Muscle layer of colon (tissue), 2 donors: ENCODE measurements at regions not wholly inside any gene's neighbourhood (a gene's known extent, or its start where the extent isn't known, plus 50 kb on each side); places are given as distances from the start of the nearest gene placed in this dataset.

Source experiments
- H3K27ac ChIP-seq: one replicate; pipeline ENCODE4 v1.7.0; 2013; ENCODE audit warnings: low read depth, mild to moderate bottlenecking, low read length, moderate library complexity
- H3K27me3 ChIP-seq, 2 donors: one replicate each; pipeline ENCODE4 v1.7.0; 2013; ENCODE audit warnings: low read length in 2 of 2, mild to moderate bottlenecking in 2 of 2; ENCODE audit not compliant: insufficient read depth in 2 of 2, control insufficient read depth in 1 of 2
- H3K36me3 ChIP-seq: one replicate; pipeline ENCODE4 v1.7.0; 2013; ENCODE audit warnings: mild to moderate bottlenecking, low read length; ENCODE audit not compliant: insufficient read depth
- H3K4me1 ChIP-seq: one replicate; pipeline ENCODE4 v1.7.0; 2013; ENCODE audit warnings: mild to moderate bottlenecking, low read length; ENCODE audit not compliant: insufficient read depth
- H3K4me3 ChIP-seq, 2 donors: one replicate each; pipeline ENCODE4 v1.7.0; 2013; ENCODE audit warnings: low read length in 2 of 2, low read depth in 1 of 2, mild to moderate bottlenecking in 1 of 2, moderate library complexity in 1 of 2
- H3K9ac ChIP-seq: one replicate; pipeline ENCODE4 v1.7.0; 2013; ENCODE audit warnings: low read length
- H3K9me3 ChIP-seq: one replicate; pipeline ENCODE4 v1.7.0; 2013; ENCODE audit warnings: mild to moderate bottlenecking, low read length
- donor health status: abdominal sarcoma.
- donor health status: Adenocarcinoma of cecum.

DNA sequence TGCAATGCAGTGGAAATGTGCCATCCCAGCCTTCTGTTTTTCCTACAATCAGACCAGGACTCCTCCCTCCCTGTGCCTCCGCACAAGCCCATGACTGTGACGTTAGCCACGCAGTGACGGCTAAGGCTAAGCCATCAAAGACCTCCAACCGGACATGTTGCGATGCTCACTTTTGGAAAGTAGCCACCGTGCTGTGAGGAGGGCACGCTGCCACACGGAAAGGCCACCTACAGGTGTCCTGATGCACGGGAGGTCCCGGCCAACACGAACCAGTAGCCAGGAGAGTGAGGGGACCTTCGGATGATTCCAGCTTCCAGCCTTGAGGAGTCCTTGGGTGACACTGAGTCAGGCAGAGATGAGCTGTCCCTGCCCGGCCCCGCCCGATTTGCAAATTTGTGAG, 53.9 kb downstream of the FOXL1 start:
- Histone ChIP-seq H3K36me3 (no peaks in the 10 kb centered on the region), H3K27me3 (no peaks in the 10 kb centered on the region), H3K4me1 (no peaks in the 10 kb centered on the region), H3K4me3 (no peak overlapping the region), H3K9ac (no peak overlapping the region), H3K27ac (no peak overlapping the region), H3K9me3 (no peaks in the 10 kb centered on the region)

GRCh38 chr16:86632944-86633343, 54.6 kb downstream of the FOXL1 start:
- no peaks in the 10 kb centered on the region for H3K36me3 ChIP-seq
- H3K27ac ChIP-seq: no peak overlapping the region
- no peak overlapping the region for H3K9ac ChIP-seq
- H3K9me3 ChIP-seq: no peaks in the 10 kb centered on the region
- H3K27me3 ChIP-seq: no peaks in the 10 kb centered on the region
- no peaks in the 10 kb centered on the region for H3K4me1 ChIP-seq
- H3K4me3 ChIP-seq: no peak overlapping the region

DNA sequence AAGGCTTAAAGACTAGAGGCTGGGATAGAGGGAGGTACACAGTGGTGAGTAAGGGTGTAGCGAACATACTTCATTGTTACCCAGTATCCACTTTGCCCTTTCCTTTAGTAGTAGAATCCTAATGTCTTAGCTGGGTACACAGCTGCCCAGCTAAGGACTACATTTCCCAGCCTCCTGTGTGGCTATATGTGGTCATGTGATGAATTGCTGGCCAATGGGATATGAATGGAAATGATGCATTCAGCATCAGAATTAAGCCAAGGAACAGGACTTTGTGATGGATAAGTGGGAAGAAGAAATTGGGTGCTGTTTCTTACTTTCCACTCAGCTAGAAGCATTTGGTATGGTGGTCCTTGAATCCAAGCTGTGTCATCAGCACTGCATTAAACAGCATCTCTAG, 55.9 kb downstream of the FOXL1 start:
- H3K4me1 ChIP-seq: no peaks in the 10 kb centered on the region
- no peak overlapping the region for H3K27ac ChIP-seq
- H3K9ac ChIP-seq: no peak overlapping the region
- no peaks in the 10 kb centered on the region for H3K9me3 ChIP-seq
- no peaks in the 10 kb centered on the region for H3K27me3 ChIP-seq
- no peak overlapping the region for H3K4me3 ChIP-seq
- no peaks in the 10 kb centered on the region for H3K36me3 ChIP-seq

GRCh38 chr16:86635176-86635876, 57.0 kb downstream of the FOXL1 start:
- no peak overlapping the region for H3K27ac ChIP-seq
- no peak overlapping the region for H3K4me3 ChIP-seq
- no peaks in the 10 kb centered on the region for H3K36me3 ChIP-seq
- no peaks in the 10 kb centered on the region for H3K9me3 ChIP-seq
- no peaks in the 10 kb centered on the region for H3K4me1 ChIP-seq
- no peaks in the 10 kb centered on the region for H3K27me3 ChIP-seq
- no peak overlapping the region for H3K9ac ChIP-seq

DNA sequence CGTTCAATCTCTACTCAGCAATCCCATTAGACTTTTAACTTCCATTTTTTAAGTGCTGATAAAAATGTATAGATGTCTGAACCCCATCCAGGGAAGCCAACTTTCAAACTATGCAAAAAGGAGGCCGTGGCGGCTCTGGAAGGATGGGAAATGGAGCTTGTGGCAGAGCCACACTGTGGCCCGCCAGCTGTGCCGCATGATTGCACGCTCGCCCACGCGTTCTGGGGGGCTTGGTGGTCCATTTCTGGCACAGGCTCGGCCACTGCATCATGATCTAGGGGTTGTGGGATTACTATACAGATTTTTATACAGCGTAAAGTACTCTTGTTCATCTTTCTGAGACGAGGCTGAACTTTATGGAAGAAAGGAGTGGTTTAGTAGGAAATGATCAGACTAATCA, 57.6 kb downstream of the FOXL1 start:
- no peaks in the 10 kb centered on the region for H3K27me3 ChIP-seq
- H3K9ac ChIP-seq: no peak overlapping the region
- H3K4me3 ChIP-seq: no peak overlapping the region
- no peaks in the 10 kb centered on the region for H3K36me3 ChIP-seq
- H3K4me1 ChIP-seq: no peaks in the 10 kb centered on the region
- no peak overlapping the region for H3K27ac ChIP-seq
- H3K9me3 ChIP-seq: no peaks in the 10 kb centered on the region

DNA sequence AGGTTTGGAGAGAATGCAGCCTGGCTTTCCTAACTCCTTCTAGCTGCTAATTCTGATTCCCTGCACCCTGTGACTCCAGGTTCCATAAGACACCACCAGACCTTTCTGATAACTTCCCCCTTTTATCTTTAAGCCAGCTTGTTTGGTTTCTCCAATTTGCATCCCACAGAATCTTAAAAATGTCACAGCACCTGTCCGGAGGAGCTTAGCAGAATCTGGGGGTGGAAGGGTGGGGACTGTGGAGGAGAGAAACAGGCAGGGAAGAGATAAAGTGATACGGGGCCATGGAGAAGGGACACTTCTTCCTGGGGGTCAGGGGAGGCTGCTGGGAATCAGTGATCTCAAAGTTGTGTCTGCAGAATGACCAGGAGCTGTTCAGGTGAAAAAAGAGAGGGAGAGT, 59.4 kb downstream of the FOXL1 start:
- Histone ChIP-seq H3K4me1 (no peaks in the 10 kb centered on the region), H3K4me3 (no peak overlapping the region), H3K9ac (no peak overlapping the region), H3K36me3 (no peaks in the 10 kb centered on the region), H3K9me3 (no peaks in the 10 kb centered on the region), H3K27ac (no peak overlapping the region), H3K27me3 (no peaks in the 10 kb centered on the region)

- H3K27me3 ChIP-seq: no peaks in the 10 kb centered on the region
These were observed 60.3 kb downstream of the FOXL1 start for GRCh38 chr16:86638642-86639041.

GRCh38 chr16:86639354-86639753, 61.0 kb downstream of the FOXL1 start:
- Histone ChIP-seq H3K27me3 (no peaks in the 10 kb centered on the region), H3K4me3 (no peak overlapping the region), H3K27ac (no peak overlapping the region), H3K9me3 (no peaks in the 10 kb centered on the region), H3K9ac (no peak overlapping the region), H3K4me1 (no peaks in the 10 kb centered on the region), H3K36me3 (no peaks in the 10 kb centered on the region)

More at GRCh38 chr16:86638642-86639041, 60.3 kb downstream of the FOXL1 start:
- Histone ChIP-seq H3K4me1 (no peaks in the 10 kb centered on the region), H3K9me3 (no peaks in the 10 kb centered on the region), H3K36me3 (no peaks in the 10 kb centered on the region), H3K27ac (no peak overlapping the region), H3K4me3 (no peak overlapping the region), H3K9ac (no peak overlapping the region)

DNA sequence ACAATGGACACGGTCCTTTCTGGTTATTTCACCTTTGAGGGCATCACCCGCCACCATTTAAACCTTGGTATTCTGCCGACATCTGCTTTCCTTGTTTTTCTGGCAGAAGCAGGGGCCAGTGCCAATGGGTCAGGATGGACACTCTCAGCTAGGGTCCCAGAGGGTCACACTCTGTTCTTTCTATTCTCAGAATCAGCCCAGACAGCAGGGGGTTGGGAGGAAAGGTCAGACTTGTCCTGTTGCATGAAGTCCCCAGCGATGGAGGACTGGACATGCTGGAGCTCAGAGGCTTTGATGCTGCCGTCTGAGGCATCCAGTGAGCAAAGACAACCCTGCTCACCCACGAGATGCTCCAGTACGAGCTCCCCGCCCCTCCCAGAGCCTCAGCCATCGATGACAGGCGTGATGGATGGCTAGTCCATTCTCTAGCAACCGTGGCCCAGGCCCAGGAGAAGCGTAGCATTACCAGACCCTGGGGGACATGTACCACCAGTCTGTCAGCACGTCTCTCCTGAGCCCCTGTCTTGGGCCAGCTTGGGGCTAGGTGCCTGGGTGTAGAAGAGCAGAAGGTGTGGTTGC, 62.0 kb downstream of the FOXL1 start:
- Histone ChIP-seq H3K27me3 (no peaks in the 10 kb centered on the region), H3K4me3 (no peak overlapping the region), H3K4me1 (no peaks in the 10 kb centered on the region), H3K9me3 (no peaks in the 10 kb centered on the region), H3K36me3 (no peaks in the 10 kb centered on the region), H3K27ac (no peak overlapping the region), H3K9ac (no peak overlapping the region)

DNA sequence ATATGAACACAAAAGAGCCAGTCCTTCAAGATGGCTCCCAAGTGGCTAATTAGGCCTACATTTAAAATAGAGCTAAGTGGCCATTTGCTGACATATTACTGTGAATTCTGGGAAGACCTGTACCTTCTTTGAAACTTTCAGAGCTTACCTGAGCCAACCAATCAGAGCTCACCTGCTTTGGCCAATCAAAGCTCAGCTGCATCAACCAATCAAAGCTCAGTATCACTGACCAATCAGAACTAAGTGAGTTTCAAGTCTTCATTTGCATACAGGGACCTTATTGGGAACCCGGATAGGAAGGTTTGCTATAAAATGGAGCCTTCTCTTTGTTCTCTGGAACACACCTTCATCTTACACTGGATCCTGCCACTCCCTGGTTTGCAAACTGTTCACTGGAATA, 63.7 kb downstream of the FOXL1 start:
- no peak overlapping the region for H3K9ac ChIP-seq
- no peak overlapping the region for H3K27ac ChIP-seq
- no peak overlapping the region for H3K4me3 ChIP-seq
- H3K36me3 ChIP-seq: no peaks in the 10 kb centered on the region
- H3K4me1 ChIP-seq: no peaks in the 10 kb centered on the region
- H3K9me3 ChIP-seq: peaks cover 2% of the 10 kb centered on the region
- no peaks in the 10 kb centered on the region for H3K27me3 ChIP-seq

GRCh38 chr16:86643671-86644070, 65.3 kb downstream of the FOXL1 start:
- H3K27me3 ChIP-seq: no peaks in the 10 kb centered on the region
- H3K9me3 ChIP-seq: peaks cover 9% of the 10 kb centered on the region
- no peak overlapping the region for H3K4me3 ChIP-seq
- no peak overlapping the region for H3K27ac ChIP-seq
- no peaks in the 10 kb centered on the region for H3K4me1 ChIP-seq
- H3K9ac ChIP-seq: no peak overlapping the region
- no peaks in the 10 kb centered on the region for H3K36me3 ChIP-seq

DNA sequence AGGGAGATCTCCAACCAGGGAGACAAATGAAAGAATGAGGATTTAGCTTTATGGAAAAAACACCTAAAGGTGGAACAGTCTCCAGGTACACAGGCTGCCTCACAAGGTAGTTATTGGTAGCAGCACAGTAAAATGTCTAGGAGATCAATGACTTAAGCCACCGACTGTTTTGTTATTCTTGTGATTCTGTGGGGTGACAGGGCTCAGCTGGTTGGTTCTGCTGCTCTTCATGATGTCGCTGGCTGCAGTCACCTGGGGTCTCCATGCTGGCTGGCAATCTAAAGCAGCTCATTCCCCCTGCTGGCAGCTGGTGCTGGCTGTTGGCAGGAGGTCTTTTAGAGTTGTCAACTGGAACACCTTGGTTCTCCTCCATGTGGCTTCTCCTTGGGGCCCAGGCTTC, 69.2 kb downstream of the FOXL1 start:
- Histone ChIP-seq H3K36me3 (no peaks in the 10 kb centered on the region), H3K9ac (no peak overlapping the region), H3K4me1 (no peaks in the 10 kb centered on the region), H3K4me3 (no peak overlapping the region), H3K9me3 (peaks cover 9% of the 10 kb centered on the region), H3K27me3 (no peaks in the 10 kb centered on the region), H3K27ac (no peak overlapping the region)
